WERI-Rb-1 (cell line): ENCODE measurements at regions not wholly inside any gene's neighbourhood (a gene's known extent, or its start where the extent isn't known, plus 50 kb on each side); places are given as distances from the start of the nearest gene placed in this dataset.

Source experiments
- DNase-seq: peaks from one replicate; pipeline ENCODE4 v3.0.0-alpha.2; 2020
- H3K27ac ChIP-seq: fragments of 250-450 bp; sonication (Bioruptor Pico); 2 replicates; pipeline ENCODE4 v1.5.1; 2020; ENCODE audit warnings: mild to moderate bottlenecking, moderate library complexity
- H3K27me3 ChIP-seq: fragments of 250-450 bp; sonication (Bioruptor Pico); 2 replicates; pipeline ENCODE4 v1.5.1; 2021; ENCODE audit warnings: mild to moderate bottlenecking, low read depth, moderate library complexity; ENCODE audit not compliant: insufficient read depth, severe bottlenecking
- H3K36me3 ChIP-seq: fragments of 250-450 bp; sonication (Bioruptor Pico); 2 replicates; pipeline ENCODE4 v1.5.1; 2020; ENCODE audit warnings: mild to moderate bottlenecking, moderate library complexity
- H3K4me3 ChIP-seq: 2 replicates; pipeline ENCODE4 v1.5.1; 2011; ENCODE audit warnings: low read depth, mild to moderate bottlenecking, control low read depth, low read length
- H3K9me3 ChIP-seq: fragments of 250-450 bp; sonication (Bioruptor Pico); 2 replicates; pipeline ENCODE4 v1.5.1; 2021; ENCODE audit warnings: mild to moderate bottlenecking, moderate library complexity; ENCODE audit not compliant: severe bottlenecking
- TF ChIP-seq, protein P1 (sequence below): IDR thresholded peaks from 2 replicates; pipeline ENCODE4 v1.5.1; 2011; ENCODE audit warnings: low read depth, mild to moderate bottlenecking, control low read depth, inconsistent platforms, low read length

DNA sequence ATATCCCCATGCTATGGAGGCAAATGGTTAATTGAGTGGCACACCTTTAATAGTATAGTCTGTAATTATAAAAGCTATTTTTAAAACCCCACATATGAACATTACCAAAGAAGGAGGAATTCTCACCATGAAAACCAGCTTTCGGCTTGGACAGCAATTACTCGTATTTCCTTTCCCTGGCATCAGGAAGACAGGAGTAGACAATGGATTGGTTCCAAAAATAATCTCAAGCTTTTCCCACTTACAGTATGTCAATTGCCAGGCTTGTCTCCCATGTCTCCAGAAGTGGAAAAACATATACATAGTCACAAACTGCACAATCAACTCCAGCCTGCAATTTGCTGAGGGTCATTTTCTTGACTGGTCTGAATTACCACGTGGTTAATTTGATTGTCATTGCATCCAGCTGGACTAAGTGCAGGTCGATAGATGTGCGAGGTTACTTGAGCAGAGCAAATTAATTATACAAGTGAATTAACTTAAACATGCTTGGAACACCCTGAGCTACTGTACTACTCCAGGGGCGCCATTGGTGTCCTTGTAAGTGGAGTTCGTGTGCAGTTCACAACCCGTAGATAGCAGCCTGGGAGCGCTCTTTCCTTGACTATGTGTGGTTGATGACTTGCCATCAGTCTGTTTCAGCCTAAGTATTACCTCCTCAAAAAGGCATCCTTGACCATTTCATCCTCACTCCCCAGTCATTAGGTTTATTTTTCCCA lies 124.3 kb upstream of the PELI1 start:
- no peak overlapping the region for H3K27ac ChIP-seq
- TF ChIP-seq, protein P1, sequence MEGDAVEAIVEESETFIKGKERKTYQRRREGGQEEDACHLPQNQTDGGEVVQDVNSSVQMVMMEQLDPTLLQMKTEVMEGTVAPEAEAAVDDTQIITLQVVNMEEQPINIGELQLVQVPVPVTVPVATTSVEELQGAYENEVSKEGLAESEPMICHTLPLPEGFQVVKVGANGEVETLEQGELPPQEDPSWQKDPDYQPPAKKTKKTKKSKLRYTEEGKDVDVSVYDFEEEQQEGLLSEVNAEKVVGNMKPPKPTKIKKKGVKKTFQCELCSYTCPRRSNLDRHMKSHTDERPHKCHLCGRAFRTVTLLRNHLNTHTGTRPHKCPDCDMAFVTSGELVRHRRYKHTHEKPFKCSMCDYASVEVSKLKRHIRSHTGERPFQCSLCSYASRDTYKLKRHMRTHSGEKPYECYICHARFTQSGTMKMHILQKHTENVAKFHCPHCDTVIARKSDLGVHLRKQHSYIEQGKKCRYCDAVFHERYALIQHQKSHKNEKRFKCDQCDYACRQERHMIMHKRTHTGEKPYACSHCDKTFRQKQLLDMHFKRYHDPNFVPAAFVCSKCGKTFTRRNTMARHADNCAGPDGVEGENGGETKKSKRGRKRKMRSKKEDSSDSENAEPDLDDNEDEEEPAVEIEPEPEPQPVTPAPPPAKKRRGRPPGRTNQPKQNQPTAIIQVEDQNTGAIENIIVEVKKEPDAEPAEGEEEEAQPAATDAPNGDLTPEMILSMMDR: no peak
- DNase-seq: no peak

GRCh38 chr2:64273524-64274398 lies 129.5 kb upstream of the PELI1 start:
- Histone ChIP-seq H3K36me3 (no peaks in the 10 kb centered on the region), H3K27ac (no peak overlapping the region), H3K9me3 (peaks cover 6% of the 10 kb centered on the region), H3K27me3 (no peaks in the 10 kb centered on the region), H3K4me3 (no peak overlapping the region)
- TF ChIP-seq, protein P1: no peak
- DNase-seq: no peak

More for the DNA sequence above, 124.3 kb upstream of the PELI1 start:
- peaks cover 6% of the 10 kb centered on the region for H3K9me3 ChIP-seq
- H3K27me3 ChIP-seq: no peaks in the 10 kb centered on the region
- H3K36me3 ChIP-seq: no peaks in the 10 kb centered on the region
- no peak overlapping the region for H3K4me3 ChIP-seq

- no peak for DNase-seq
- TF ChIP-seq, protein P1: no peak
- Histone ChIP-seq H3K27me3 (no peaks in the 10 kb centered on the region), H3K27ac (no peak overlapping the region), H3K9me3 (peaks cover 6% of the 10 kb centered on the region), H3K4me3 (no peak overlapping the region), H3K36me3 (no peaks in the 10 kb centered on the region)
Observed at GRCh38 chr2:64274399-64275173, 130.4 kb upstream of the PELI1 start.

GRCh38 chr2:64275174-64275466 lies 130.9 kb upstream of the PELI1 start:
- peaks cover 6% of the 10 kb centered on the region for H3K9me3 ChIP-seq
- no peaks in the 10 kb centered on the region for H3K27me3 ChIP-seq
- no peak overlapping the region for H3K4me3 ChIP-seq
- TF ChIP-seq, protein P1: no peak
- DNase-seq: no peak
- no peak overlapping the region for H3K27ac ChIP-seq
- no peaks in the 10 kb centered on the region for H3K36me3 ChIP-seq

GRCh38 chr2:64276417-64277095 lies 132.3 kb upstream of the PELI1 start:
- Histone ChIP-seq H3K36me3 (no peaks in the 10 kb centered on the region), H3K27ac (no peak overlapping the region), H3K9me3 (peaks cover under 1% of the 10 kb centered on the region), H3K27me3 (no peaks in the 10 kb centered on the region), H3K4me3 (no peak overlapping the region)
- TF ChIP-seq, protein P1: no peak
- no peak for DNase-seq
